HG03175 (cell line): ENCODE measurements at regions not wholly inside any gene's neighbourhood (a gene's known extent, or its start where the extent isn't known, plus 50 kb on each side); places are given as distances from the start of the nearest gene placed in this dataset.
"Not testable (repeated sequence)": the region's sequence is repeated elsewhere in the genome, so short reads cannot be mapped to it uniquely, and the experiment has no call there.

Source experiments
- ATAC-seq: cut with Tn5 transposase; IDR thresholded peaks from one replicate; pipeline ENCODE4 v1.9.1; 2021; ENCODE audit warnings: mild to moderate bottlenecking, moderate library complexity; ENCODE audit not compliant: unreplicated experiment

GRCh38 chrY:16715278-16715677, 1164.7 kb downstream of the CDY2B start:
- ATAC-seq = no peak

DNA sequence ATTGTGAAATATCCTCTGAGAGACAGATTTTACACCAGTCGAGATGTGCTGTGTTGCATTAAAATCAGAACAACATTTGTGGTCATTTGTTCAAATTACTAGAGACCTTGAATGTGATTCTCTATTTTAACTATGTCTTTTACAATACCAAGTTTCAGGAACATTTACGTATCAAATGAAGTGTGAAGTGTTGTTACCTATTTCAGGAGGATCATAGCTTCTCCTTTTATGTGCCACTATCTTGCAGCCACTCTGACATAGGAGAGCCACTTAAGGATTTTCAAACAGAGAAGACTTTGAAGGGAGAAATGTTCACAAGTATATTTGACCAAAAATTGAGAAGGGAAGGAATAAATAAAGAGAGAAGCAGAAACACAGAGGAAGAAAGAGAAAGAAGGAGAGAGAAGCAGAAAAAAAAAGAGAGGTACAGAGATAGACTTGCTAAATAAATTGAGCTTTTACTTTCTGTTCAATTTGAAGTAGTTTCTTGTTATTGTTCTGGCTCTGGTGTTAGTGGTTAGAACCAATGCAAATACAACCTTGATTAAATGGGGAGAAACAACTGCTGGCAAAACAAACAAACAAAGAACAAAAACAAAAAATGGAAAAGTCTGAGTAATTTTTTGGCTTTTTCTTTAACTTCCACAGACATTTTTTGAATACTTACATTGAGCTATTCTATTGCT, 1206.8 kb downstream of the CDY2B start:
- ATAC-seq = no peak

DNA sequence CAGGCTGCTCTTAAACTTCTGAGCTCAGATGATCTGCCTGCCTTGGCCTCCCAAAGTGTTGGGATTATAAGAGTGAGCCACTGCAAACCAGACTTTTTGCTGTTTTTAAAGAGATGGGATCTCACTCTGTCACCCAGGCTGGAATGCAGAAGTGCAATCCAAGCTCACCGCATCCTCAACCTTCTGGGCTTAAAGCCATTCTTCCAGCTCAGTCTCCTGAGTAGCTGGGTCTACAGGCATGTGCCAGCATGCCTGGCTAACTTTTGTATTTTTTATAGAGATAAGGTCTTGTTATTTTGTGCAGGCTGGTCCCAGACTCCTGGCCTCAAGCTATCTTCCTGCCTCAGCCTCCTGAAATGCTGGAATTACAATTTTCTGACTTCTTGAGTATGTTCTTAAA, 1211.6 kb downstream of the CDY2B start:
- ATAC-seq = no peak

DNA sequence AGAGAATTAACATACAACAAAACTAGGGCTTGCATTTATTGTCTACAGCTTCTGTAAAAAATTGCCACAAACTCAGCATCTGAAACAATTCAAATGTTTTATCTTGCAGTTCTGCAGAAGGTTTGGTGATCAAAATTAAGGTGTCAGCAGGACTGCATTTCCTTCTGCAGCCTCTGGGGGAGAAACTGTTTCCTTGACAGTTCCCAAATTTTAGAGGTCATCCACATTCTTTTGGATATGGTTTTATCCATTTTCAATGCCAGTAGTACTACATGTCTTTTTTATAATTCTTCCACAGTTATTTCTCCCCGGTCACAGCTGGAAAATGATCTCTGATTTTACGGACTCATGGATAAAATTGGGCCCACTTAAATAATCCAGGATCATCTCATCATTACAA, 1217.3 kb downstream of the CDY2B start:
- no peak for ATAC-seq

DNA sequence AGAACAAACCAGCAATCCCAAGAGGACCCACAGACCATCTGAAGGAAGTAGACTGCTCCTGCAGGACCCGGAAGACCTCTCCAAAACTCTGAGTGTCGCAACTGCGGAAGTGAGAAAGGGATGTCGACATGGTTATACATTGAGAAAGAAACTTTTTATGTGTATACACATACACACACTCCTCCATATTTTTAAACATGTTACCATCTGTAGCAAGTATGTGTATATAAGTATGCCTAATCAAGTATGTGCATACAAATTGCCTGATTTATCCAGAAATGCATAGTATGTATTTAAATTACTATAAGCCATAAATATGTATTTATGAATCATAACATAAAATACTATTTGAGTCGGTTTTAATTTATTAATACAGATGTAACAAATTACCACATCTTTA, 1220.7 kb downstream of the CDY2B start:
- no peak for ATAC-seq

DNA sequence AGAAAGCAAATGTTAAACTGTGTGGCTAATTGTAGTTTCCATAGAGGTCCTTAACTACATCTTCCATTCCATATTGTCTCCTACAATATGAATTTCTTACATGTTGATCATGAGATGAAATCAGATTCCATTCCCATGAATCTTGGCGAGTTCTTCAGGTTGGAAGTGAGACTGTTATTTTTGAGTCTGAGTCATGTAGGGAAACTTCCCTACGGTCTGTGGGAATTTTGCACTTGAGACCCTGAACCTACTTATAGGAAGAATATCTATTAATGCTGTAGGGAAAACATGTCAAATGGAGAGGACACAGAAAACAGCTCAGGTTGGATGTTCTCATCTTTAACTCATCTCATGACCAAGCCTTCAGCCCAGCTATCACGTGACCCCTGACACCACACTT, 1226.0 kb downstream of the CDY2B start:
- no peak for ATAC-seq

DNA sequence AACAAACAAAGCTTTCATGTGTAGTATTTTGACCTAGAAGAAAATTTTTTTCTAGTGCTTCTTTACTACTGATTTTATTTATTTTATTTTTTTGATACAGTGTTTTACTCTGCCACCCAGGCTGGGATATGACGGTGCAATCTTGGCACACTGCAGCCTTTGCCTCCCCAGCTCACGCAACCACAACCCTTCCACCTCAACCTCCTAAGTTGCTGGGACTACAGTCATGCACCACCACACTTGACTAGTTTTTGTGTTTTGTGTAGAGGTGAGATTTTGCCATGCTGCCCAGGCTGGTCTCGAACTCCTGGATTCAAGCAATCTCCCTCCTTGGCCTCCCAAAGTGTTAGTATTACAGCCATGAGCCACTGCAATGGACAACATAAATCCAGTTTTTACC, 1234.0 kb downstream of the CDY2B start:
- no peak for ATAC-seq

DNA sequence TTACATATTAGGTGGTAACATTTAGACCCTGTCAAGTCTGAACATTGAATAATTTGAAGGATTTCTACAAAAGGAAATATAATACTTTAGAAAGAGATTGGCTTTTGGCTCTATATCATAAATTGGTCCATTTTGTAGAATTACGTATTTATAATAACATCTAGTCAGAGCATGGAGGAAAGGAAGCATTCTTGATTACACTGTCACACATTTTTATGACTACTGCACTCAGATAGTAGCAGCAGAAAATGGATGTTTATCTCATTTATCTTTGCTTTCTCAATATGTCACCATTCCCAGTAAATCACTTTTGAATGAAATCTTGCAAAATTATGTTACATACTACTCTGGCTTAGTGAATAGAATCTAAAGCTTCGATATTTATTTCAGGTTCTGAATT, 1234.6 kb downstream of the CDY2B start:
- ATAC-seq = no peak

DNA sequence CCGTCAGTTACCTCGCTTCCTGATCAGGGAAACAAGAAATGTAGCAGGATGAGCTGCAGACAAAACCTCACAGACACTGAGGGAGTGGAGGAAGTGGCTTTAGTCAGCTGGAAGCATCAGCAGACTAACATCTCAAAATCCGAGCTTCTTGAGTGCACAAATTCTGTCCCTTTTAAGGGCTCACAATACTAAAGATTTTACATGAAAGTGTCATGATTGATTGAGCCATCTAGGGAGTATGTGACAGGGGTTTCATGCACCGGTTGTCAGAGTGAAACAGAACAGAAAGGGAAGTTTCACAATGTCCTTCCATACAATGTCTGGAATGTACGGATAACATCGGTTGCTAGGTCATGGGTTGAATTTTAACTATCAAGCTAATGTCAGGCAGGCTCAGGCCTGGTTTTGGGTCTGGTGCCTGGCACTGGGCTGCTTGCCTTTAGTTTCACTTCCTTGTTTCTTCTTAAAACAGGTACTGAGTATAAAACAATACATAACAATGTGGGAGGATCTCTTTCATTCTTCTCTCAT, 1235.7 kb downstream of the CDY2B start:
- ATAC-seq = peak; percentile 65

GRCh38 chrY:16639777-16640176, 1240.2 kb downstream of the CDY2B start:
- no peak for ATAC-seq

GRCh38 chrY:16638743-16639142, 1241.3 kb downstream of the CDY2B start:
- ATAC-seq = not testable (repeated sequence)

- ATAC-seq = peak; percentile 99
Observed at GRCh38 chrY:16636254-16636653, 1243.8 kb downstream of the CDY2B start.

DNA sequence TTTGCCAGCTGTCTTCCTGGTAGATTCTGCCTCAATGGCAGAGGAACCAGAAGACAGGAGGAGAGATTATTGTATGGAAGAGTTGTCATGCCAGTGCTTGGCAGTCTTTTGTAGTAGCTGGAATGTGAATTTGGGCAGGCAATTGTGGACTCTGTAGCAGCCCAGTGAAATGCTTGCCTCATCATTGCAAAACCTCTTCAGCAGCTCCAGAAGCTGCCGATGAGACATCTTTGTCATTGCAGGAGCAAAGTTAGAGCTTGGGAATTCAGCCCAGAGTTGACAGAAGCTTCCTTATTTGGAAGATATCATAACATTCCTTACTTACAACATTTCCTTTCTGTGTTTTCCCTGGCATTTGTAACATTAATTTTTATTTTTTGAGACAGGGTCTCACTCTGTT, 1250.9 kb downstream of the CDY2B start:
- no peak for ATAC-seq

GRCh38 chrY:16627122-16627521, 1252.9 kb downstream of the CDY2B start:
- no peak for ATAC-seq

DNA sequence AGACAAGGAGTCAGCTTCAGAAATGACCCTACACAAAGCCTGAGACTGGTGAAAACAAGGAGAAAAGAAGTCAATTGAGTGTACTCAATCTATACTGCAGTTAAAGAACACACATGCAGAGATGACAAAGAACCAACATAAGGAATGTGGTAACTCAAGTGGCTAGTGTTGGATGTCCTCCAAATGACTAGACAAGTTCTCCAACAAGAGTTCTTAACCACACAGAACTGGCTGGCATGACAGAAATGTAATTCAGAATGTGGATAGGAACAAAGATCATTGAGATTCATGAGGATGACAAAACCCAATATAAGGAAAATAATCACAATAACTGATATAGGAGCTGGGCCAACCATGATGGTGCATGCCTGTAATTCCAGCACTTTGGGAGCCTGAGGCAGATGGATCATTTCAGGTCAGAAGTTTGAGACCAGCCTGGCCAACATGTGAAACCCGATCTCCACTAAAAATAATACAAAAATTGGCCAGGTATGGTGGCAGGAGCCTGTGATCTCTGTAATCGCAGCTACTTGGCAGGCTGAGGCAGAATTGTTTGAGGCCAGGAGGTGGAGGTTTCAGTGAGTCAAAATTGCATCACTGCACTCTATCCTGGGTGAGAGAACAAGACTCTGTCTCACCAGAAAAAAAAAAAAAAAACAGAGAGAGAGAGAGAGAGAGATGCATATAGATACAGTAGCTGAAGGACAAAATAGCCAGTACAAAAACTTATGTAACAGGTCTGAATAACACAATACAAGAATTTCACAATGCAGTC, 1263.6 kb downstream of the CDY2B start:
- ATAC-seq = no peak

GRCh38 chrY:16608679-16609078, 1271.3 kb downstream of the CDY2B start:
- no peak for ATAC-seq

DNA sequence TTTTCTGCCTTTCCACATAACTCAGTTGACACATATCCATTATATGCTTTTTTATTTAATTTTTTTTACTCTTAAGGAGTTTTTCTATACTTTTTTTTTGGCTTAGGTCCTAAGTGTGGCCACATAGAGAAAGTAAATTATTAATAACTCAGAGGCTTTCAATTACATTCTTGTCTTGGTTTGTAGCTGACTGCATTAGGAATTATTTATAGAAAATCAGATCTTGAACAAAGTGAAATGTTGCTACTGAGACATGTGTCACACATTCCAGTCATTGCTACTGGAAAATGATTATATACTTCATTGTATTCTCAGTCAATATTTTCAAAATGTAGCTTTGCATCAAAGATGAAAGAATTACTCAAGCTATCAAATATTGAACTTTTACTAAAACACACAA, 1277.9 kb downstream of the CDY2B start:
- ATAC-seq = no peak

DNA sequence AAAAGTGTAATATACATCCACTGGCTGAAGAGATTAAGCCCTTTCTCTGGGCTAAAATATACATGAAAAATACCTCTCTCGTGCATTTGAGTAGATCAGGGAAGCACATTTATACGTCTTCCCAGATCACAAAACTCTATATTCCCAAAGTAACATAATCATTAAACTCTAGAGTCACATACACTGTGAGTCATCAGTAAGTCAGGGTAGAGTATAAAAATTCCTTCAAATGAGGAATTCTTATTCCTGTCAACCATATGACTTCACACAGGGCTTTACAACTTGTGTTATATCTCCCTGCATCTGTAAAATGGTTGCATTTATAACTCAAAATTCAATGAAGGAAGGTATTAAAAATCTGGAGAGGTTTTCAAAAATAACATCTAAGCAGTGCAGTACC, 1278.4 kb downstream of the CDY2B start:
- ATAC-seq = no peak

GRCh38 chrY:16572061-16572460, 1308.0 kb downstream of the CDY2B start:
- no peak for ATAC-seq

DNA sequence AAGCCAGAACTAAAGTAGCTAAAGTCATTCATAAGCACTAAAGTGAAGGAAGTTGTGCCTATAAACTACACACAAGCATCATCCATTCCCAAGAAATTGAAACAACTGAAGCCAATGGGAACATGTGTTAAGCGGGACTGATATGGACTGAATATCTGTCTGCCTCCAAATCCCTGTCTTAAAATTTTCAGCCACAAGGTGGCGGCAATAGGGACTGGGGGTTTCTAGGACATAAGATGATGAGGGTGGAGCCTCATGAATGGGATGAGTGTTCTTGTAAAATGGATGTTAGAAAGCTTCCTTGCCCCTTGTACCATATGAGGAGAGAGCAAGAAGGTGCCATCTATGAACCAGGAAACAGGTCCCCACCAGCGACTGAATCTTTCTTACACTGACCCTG, 1317.5 kb downstream of the CDY2B start:
- ATAC-seq = no peak

DNA sequence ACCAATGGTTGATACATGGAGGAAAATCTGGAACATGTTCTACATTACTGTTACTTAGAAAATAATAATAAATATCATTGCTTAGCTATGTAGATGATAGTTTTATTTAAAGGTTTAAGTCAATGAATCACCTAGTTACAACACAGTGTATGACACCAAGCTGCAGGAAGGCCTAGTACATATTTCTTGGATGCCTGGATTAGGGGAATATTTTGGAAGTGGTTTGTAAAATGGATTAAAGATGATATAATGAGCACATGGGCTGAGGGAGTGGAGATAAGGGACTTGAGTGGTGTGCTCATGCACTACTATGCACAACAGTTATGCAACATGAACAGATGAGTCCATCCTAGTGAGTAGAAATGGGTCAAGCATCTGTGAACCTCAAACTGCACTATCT, 1358.0 kb downstream of the CDY2B start:
- no peak for ATAC-seq

- no peak for ATAC-seq
Observed at GRCh38 chrY:16502733-16503214, 1377.2 kb downstream of the CDY2B start.
